Kidney (tissue), 13 donors: ENCODE measurements at regions not wholly inside any gene's neighbourhood (a gene's known extent, or its start where the extent isn't known, plus 50 kb on each side); places are given as distances from the start of the nearest gene placed in this dataset.

Source experiments
- DNase-seq, 5 donors: peaks; one replicate each; pipeline ENCODE4 v3.0.0-alpha.2; 2013 to 2020
- FAIRE-seq: peaks from 2 replicates; lab custom pipeline; 2012; peaks lifted over from hg19 to GRCh38; lab: Jason Lieb, UNC
- H3K27ac ChIP-seq, 2 donors: one replicate each; pipeline ENCODE4 v1.7.0; 2013; ENCODE audit warnings: low read depth in 2 of 2, low read length in 2 of 2, inconsistent platforms in 1 of 2
- H3K27me3 ChIP-seq: one replicate; pipeline ENCODE4 v1.7.1; 2013; ENCODE audit warnings: low read length, inconsistent platforms; ENCODE audit not compliant: control insufficient read depth, insufficient read depth
- H3K36me3 ChIP-seq, 3 donors: one replicate each; pipeline versions ENCODE4 v1.7.0 to v1.7.1; 2013; ENCODE audit warnings: low read length in 3 of 3, control low read depth in 1 of 3, inconsistent platforms in 1 of 3; ENCODE audit not compliant: insufficient read depth in 3 of 3, control insufficient read depth in 2 of 3
- H3K4me1 ChIP-seq, 3 donors: one replicate each; pipeline versions ENCODE4 v1.7.0 to v1.7.1; 2013; ENCODE audit warnings: low read length in 3 of 3, inconsistent platforms in 1 of 3, low read depth in 1 of 3; ENCODE audit not compliant: control insufficient read depth in 2 of 3, insufficient read depth in 2 of 3
- H3K4me3 ChIP-seq, 3 donors: one replicate each; pipeline versions ENCODE4 v1.7.0 to v1.8.1; 2013; ENCODE audit warnings: low read length in 3 of 3, control low read depth in 1 of 3, inconsistent platforms in 1 of 3
- H3K9ac ChIP-seq, 3 donors: one replicate each; pipeline versions ENCODE4 v1.7.0 to v1.7.1; 2013; ENCODE audit warnings: low read length in 3 of 3, control low read depth in 1 of 3, inconsistent platforms in 1 of 3
- H3K9me3 ChIP-seq, 3 donors: one replicate each; pipeline versions ENCODE4 v1.7.0 to v1.7.1; 2013; ENCODE audit warnings: low read length in 3 of 3, control low read depth in 1 of 3, inconsistent platforms in 1 of 3; ENCODE audit not compliant: control insufficient read depth in 2 of 3, insufficient read depth in 1 of 3
- CTCF ChIP-seq: IDR thresholded peaks from 3 replicates; pipeline ENCODE4 v1.5.1; 2012; ENCODE audit warnings: mild to moderate bottlenecking, moderate library complexity, borderline replicate concordance; ENCODE audit not compliant: insufficient read depth; ENCODE audit errors: extremely low read depth
- intact Hi-C: fragments of 100-400 bp; cut with DNase I; formaldehyde crosslinking; loops from one replicate; pipeline ENCODE4 v1.11.1; 2022
- donor health status: control.
- donor health status: control.
- donor health status: control.
- donor health status: control.
- donor health status: control.
- donor health status: DM: yes; HTN: yes; CAD: no.
- donor health status: Normal renal cell carcinoma (clear cell type).

DNA sequence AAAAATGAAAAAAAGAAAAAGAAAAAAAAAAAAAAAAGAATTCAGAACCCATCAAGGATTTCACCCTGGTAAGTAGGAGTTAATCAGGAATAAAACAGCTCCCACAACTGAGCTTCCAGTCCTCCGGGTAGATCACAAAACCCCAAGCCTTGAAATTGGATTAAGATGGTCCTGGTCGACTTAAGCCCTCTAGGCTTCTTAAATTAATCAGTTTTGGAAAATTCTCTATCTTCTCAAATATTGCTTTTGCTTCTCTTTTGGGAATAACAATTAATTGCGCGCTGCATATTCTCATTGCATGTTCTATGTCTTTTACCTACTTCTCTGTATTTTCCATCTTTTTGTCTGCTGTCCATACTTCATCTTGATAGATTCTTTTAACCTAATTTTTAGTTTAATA lies 348.0 kb upstream of the MEX3C start:
- intact Hi-C loops = no loop called here

GRCh38 chr18:51559198-51559901 lies 361.9 kb upstream of the MEX3C start:
- FAIRE-seq = no peak
- intact Hi-C loops = no loop called here

More for the DNA sequence above, 348.0 kb upstream of the MEX3C start:
- H3K4me3 ChIP-seq = no peak overlapping the region
- no peaks in the 10 kb centered on the region for H3K9me3 ChIP-seq
- no peak for DNase-seq
- H3K4me1 ChIP-seq = no peaks in the 10 kb centered on the region
- H3K36me3 ChIP-seq = no peaks in the 10 kb centered on the region
- H3K27ac ChIP-seq = no peak overlapping the region
- no peak for TF ChIP-seq CTCF
- FAIRE-seq = no peak
- H3K9ac ChIP-seq = no peak overlapping the region
- H3K27me3 ChIP-seq = no peaks in the 10 kb centered on the region

GRCh38 chr18:51559902-51560287 lies 362.4 kb upstream of the MEX3C start:
- H3K36me3 ChIP-seq = no peaks in the 10 kb centered on the region
- H3K4me1 ChIP-seq = no peaks in the 10 kb centered on the region
- H3K9me3 ChIP-seq = no peaks in the 10 kb centered on the region
- H3K9ac ChIP-seq = no peak overlapping the region
- no peak overlapping the region for H3K4me3 ChIP-seq
- H3K27ac ChIP-seq = no peak overlapping the region
- DNase-seq (no peak), FAIRE-seq (no peak)
- intact Hi-C loops = no loop called here
- no peaks in the 10 kb centered on the region for H3K27me3 ChIP-seq
- TF ChIP-seq CTCF = no peak

More at GRCh38 chr18:51559198-51559901, 361.9 kb upstream of the MEX3C start:
- Histone ChIP-seq H3K4me3 (no peak overlapping the region), H3K36me3 (no peaks in the 10 kb centered on the region), H3K27ac (no peak overlapping the region), H3K9ac (no peak overlapping the region), H3K4me1 (no peaks in the 10 kb centered on the region), H3K27me3 (no peaks in the 10 kb centered on the region), H3K9me3 (peaks cover 0 to 5% (median 0%) of the 10 kb centered on the region in 3 donors)
- TF ChIP-seq CTCF = no peak
- no peak for DNase-seq
